ENCODE measurements at regions not wholly inside any gene's neighbourhood (a gene's known extent, or its start where the extent isn't known, plus 50 kb on each side); places are given as distances from the start of the nearest gene placed in this dataset.

- TF ChIP-seq, protein P1, sequence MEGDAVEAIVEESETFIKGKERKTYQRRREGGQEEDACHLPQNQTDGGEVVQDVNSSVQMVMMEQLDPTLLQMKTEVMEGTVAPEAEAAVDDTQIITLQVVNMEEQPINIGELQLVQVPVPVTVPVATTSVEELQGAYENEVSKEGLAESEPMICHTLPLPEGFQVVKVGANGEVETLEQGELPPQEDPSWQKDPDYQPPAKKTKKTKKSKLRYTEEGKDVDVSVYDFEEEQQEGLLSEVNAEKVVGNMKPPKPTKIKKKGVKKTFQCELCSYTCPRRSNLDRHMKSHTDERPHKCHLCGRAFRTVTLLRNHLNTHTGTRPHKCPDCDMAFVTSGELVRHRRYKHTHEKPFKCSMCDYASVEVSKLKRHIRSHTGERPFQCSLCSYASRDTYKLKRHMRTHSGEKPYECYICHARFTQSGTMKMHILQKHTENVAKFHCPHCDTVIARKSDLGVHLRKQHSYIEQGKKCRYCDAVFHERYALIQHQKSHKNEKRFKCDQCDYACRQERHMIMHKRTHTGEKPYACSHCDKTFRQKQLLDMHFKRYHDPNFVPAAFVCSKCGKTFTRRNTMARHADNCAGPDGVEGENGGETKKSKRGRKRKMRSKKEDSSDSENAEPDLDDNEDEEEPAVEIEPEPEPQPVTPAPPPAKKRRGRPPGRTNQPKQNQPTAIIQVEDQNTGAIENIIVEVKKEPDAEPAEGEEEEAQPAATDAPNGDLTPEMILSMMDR (IDR thresholded peaks at IDR 0.05), result no peak
- no peak for TF ChIP-seq POLR2A (IDR thresholded peaks at IDR 0.05)
Measured at GRCh38 chr13:78784014-78784750, 125.2 kb upstream of the OBI1 start.

All from gastroesophageal sphincter (tissue), 3 donors.